ENCODE measurements at regions not wholly inside any gene's neighbourhood (a gene's known extent, or its start where the extent isn't known, plus 50 kb on each side); places are given as distances from the start of the nearest gene placed in this dataset.

DNA sequence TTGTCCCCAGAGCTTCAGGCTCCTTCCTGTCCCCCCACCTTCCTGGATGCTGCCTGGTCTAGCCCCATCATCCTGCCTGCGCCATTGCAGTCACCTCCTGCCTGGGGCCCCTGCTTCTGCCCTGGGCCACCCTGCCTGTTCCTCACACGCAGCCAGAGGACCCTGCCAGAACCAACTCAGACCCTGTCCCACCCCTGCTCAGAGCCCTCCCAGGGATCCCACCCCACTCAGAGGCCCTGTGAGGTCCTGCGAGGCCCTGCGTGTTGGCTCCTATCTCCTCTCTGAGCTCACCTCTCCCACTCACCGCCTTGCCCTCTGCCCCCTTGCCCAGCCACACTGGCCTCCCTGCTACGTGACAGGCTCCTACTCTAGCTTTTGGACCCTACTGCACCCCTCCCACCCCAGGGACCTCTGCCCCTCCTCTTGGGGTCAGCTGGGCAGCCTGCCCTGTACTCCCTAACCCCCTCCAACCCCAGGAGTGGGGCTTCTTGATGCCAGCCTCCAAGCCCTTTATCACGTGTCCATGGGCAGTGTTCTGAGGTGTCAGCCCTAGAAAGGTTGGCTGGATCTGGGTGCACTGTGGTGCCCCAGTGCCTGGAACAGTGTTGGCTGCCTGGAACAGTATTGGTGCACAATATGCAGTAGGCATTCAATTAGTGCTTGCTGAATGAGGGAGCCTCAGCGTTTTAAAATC lies 68.3 kb downstream of the CEBPB start:
- DNase-seq: no peak

- peak; percentile 28 for DNase-seq
Observed at GRCh38 chr20:50259705-50260478, 69.3 kb downstream of the CEBPB start.

DNA sequence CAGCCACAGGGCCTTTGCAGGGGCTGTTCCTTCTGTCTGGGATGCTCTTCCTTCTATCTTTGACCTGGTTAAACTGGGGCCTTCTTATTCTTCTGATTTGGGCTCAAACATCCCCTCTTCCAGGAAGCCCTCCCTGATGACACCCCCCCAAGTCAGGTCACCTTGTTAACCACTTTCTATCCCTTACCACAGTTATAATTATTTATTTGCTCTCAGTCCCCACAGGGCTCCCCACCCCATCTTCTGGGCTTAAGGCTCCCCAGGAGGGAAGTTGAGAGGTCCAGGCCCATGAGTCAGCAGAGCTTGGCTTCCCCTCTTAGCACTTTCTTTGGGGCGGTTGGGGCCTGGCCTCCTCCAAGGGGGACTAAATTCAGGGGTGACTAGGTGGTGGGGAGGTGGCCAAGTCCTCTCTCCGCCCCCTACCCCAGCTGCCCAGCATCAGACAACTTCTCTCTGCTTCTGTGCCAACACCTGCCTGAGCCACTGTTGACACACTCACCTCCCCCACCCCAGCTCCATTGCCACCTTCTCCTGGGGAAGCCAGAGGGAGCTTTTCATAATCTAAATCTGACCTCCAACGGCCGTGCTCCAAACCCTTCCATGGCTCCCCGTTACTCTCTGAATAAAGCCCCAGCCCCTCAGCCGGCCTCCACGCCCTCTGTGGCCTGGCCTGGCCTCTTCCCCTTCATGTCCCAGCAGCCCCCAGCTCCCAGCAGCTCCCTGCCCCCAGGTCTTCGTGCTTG lies 70.0 kb downstream of the CEBPB start:
- peak; percentile 46 for DNase-seq

DNA sequence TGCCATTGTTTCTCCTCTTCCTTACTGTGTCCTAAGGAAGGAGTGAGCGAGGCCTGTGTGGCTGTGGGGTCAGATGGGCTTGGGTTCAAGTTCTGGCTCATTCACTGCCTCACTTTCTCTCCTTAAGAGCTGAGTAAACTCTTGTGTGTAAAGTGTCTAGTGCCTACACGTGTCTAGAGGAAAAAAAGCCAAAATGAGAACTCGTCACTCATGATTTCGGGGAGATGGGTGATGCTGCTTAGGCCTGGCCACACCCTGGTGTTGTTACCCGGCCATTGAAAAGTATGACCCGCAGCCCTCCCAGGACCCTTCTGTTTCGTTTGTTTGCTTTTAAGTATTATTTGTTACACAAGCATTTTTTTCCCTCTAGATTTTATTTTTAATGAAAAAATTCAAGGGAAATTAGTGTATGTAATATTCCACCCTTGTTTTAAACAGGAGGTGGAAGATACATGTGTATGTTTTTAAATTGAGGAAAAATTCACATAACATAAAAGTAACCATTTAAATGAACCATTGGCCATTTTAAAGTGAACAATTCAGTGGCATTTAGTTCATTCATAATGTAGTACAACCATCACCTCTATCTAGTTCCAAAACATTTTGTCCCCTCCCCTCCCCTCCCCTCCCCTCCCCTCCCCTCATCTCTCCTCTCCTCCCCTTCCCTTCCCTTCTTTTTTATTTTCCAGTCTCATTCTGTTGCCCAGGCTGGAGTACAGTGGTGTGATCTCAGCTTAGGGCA lies 71.0 kb downstream of the CEBPB start:
- no peak for DNase-seq

GRCh38 chr20:50263831-50264230 lies 73.2 kb downstream of the CEBPB start:
- no peak for DNase-seq

DNA sequence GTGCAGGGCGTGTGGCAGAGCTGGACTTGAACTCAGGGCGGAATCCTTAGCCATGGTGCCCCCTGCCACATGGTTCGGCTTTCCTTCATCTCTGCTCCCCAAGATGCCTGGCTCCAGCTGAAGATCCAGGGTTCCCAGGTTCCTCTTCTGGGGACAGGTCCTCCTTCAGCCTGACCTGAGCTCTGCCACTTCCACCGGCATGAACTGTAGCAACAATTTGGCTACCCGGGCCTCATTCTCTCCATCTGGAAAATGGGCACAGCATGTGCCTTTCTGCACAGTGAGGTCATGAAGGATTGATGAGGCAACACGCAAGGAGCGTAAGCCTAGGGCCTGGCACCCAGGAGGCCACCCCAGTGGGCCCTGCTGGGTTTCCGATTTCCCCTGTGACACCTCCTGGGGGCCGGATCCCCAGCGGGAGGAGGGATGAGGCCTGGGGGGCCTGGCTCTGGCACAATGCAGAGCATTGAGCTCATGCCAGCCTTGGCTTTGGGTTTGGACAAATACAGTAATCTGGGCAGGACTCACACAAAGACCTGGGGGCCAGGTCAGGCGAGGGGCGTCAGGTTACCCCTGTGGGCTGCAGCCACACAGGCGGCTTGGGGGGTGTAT lies 74.0 kb downstream of the CEBPB start:
- DNase-seq: no peak

- DNase-seq: no peak
Observed at GRCh38 chr20:50265245-50265946, 74.8 kb downstream of the CEBPB start.

DNA sequence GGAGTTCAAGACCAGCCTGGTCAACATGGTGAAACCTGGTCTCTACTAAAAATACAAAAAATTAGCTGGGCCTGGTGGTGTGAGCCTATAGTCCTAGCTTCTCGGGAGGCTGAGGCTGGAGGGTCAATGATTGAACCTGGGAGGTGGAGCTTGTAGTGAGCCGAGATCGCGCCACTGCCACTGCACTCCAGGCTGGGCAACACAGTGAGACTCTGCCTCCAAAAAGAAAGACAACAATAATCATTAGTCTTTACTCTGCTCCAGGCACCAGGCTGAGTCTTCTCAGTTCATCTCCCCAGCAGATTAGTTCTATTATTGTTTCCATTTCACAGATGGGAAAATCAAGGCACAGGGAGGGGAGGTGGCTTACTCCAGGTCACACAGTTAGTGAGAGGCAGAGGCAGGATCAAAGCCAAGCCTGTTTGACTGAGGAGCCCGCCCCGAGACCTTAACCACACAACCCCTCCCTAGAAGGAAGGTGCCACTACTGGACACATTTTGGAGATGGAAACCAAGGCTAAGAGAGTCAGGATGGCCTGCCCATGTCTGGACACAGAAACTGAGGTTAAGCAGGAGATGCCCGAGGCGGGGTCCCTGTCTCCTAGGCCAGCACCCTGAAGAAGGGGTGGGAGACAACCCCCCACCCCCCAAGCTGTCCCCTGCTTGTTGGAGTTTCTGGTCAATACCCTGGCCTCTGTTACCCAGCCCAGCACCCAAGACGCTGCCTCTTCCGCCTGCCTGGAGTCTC lies 75.8 kb downstream of the CEBPB start:
- no peak for DNase-seq

DNA sequence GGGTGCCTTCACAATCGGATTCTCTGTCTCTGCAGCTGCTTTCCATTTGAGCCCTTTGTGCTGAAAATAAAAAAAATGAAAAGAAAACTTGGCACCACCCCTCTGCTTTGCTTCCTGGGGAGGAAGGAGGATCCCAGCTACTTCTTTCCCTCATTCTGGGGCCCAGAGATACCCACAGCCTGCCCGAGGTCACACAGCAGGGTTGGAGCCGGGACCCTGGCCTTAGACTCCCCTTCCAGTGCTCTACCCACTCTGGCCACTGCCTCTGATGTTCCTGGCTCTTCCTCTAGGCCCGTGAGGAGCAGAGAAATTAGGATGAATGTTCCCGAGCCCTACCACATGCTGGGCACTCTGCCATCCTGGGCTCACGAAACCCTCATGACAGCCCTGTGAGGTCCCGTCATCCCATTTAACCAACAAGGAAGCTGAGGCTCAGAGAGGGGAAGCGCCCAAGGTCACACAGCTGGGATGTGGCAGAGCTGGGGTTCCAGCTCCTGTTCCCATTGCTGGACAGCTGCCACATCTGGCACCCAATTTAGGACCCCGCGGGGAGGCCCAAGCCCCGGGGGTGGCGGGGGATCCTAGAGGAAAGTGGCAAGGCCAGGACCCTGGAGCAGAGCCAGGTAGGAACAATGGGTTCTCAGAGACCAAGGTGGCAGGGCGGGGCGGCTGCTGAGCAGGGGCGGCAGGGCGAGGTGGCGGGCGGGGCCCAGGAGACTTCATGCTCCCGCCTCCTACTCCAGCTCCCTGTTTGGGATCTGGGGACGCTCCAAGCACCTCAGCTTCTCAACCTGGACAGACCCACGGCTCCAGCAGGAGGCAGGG lies 76.6 kb downstream of the CEBPB start:
- DNase-seq: peak; percentile 75

DNA sequence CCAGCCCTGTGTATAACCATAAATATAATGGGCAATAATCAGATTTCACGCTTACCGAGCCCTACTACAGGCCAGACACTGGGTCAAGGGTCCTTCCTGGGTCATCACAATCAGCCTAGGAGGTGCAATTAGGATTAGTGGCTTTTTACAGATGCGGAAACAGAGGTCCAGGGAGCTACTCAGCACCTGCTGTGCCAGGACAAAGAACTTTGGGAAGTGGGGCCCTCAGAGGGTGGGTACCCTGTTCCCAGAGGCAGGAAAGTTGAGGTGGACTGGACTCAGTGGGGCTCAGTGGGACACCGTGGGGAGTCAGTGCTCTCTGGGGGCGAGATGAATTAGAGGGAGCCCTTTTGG lies 77.2 kb downstream of the CEBPB start:
- no peak for DNase-seq

- DNase-seq: no peak
Observed at GRCh38 chr20:50269091-50270033, 78.7 kb downstream of the CEBPB start.

DNA sequence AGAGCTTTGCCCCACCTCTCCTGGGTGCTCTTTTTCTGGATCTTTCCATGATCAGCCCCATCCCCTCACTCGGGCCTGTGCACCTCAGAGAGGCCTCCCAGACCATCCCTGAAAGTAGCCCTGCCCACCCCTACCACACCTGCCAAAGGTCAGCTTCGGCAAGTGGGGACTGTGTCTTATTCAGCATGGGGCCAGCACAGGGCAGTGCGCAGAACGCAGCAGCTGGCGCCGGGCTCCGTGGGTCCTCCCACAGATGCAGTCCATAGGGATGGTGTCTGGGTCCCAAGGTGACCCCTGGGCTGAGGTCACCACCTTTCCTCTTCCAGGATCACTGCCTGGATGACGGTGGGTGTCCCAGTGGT lies 79.4 kb downstream of the CEBPB start:
- DNase-seq: no peak

- no peak for DNase-seq
Observed at GRCh38 chr20:50270569-50270968, 79.9 kb downstream of the CEBPB start.

DNA sequence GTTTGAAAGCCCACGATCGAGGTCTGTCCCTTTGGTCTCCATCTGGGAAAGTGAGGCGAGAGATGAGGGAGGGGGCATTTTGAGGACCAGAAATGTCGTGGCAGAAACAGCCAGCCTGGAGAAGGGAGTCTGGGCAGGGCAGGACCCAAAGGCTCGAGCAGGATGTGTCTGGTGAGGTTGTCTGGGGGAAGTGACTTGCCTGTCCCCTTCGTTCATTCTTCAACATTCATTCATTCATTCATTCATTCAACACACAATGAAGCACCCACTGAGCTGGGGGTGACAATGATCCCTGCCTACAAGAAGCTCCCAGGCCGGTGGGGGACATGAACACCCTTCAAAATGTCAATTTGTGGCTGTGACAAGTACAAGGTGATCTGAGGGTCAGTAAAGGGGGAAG lies 80.5 kb downstream of the CEBPB start:
- no peak for DNase-seq

GRCh38 chr20:50271612-50272011 lies 81.0 kb downstream of the CEBPB start:
- no peak for DNase-seq

DNA sequence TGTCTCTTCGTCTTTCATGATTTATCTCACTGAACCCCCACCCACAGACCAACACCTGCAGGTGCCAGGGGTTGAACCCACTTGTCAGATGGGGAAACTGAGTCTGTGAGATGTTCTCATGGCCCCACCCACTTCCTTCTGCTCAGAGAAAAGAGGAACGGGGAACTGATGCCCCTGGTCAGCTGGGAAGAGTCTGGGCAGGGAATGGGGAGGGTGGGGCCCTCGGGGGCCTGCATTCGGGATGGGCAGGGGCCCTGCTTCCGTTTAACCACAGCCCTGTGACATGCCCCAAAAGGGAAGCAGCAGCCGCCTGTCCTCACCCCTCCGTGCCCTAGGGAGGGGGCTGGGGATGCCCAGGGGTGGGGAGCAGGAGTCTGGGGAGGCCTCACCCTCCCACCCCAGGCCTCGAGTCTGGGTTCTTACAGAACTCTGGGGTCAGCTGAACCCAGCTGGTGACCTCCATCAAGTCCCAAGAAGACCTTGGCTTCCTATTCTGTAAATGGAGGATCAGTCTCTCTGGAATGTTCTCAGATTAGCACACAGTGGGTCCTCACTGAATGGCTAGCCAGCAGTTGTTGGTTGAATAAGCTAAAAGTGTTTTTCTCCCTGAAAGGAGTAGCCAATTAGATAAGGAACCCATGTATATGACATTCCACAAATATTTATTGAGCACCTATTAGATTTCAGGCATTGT lies 81.5 kb downstream of the CEBPB start:
- DNase-seq: no peak

- DNase-seq: no peak
Observed at GRCh38 chr20:50272724-50273446, 82.3 kb downstream of the CEBPB start.
